GM23248 (cell line): ENCODE measurements at regions not wholly inside any gene's neighbourhood (a gene's known extent, or its start where the extent isn't known, plus 50 kb on each side); places are given as distances from the start of the nearest gene placed in this dataset.

Experiments used
- EZH2 ChIP-seq: fragments of 200-600 bp; sonication (generic); IDR thresholded peaks from 2 replicates; pipeline ENCODE4 v1.6.1; 2018; ENCODE audit warnings: antibody characterized with exemption, mild to moderate bottlenecking; ENCODE audit not compliant: insufficient read depth, poor library complexity, severe bottlenecking
- EZH2phosphoT487 ChIP-seq: fragments of 200-600 bp; sonication (generic); IDR thresholded peaks from 2 replicates; pipeline ENCODE4 v1.6.1; 2018; ENCODE audit warnings: antibody characterized with exemption, moderate library complexity, mild to moderate bottlenecking, low read depth; ENCODE audit not compliant: insufficient read depth

DNA sequence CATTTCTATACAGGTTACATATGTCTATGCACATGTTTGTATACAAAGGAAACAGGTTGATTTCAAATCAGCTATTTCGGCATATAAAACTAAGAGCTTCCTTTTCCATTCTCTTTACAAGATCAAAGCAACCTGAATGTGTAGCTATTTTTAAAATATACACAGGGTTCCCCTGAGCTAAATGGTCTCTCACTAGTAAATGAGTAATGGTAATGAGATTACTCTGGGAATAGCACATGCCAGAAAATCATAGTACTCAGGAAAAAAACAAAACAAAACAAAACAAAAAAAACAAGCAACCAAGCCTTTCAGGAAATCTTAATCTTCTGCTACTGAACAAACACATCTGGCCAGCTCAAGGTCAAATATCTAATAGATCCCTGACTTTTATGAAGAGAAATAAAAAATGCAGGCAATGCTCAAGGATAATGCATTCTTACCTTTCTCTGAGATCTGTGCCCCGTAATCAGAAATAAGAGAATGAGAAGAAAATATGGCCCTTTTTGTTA is 156.6 kb upstream of the POU2AF2 start:
- TF ChIP-seq EZH2phosphoT487 (no peak), EZH2 (no peak)
